SK-N-SH (cell line): ENCODE measurements at regions not wholly inside any gene's neighbourhood (a gene's known extent, or its start where the extent isn't known, plus 50 kb on each side); places are given as distances from the start of the nearest gene placed in this dataset.

ENCODE experiments used
- CTCF ChIA-PET: fragments of 300-600, 350-600 bp; formaldehyde crosslinking; extraction: SDS; loops from one replicate; lab custom pipeline; 2021; lab: Yijun Ruan, JAX
- POLR2A ChIA-PET: fragments of 350-600 bp; sonication (Branson Sonifier 250); formaldehyde crosslinking; extraction: SDS; loops from one replicate; lab custom pipeline; 2020; ENCODE audit warnings: antibody characterized with exemption, inconsistent platforms; lab: Yijun Ruan, JAX
- DNase-seq: peaks from one replicate; pipeline ENCODE4 v3.0.0; 2012
- H2AFZ ChIP-seq: fragments of 200-600 bp; sonication (generic); 2 replicates; pipeline ENCODE4 v1.8.1; 2016; ENCODE audit warnings: antibody characterized with exemption, mild to moderate bottlenecking, low read depth
- H3F3A ChIP-seq: fragments of 200-600 bp; sonication (generic); replicated peaks from 2 replicates; pipeline ENCODE3; 2016; ENCODE audit warnings: antibody characterized with exemption, mild to moderate bottlenecking; ENCODE audit not compliant: insufficient read depth
- H3K27ac ChIP-seq, 2 experiments: fragments of 200-500 bp in 1 of 2; fragments of 200-600 bp in 1 of 2; sonication (Bioruptor generic) in 1 of 2; sonication (generic), shearing (Covaris generic) in 1 of 2; 2 replicates each; pipeline versions ENCODE4 v1.5.1 to v1.6.1; 2014 to 2016; ENCODE audit warnings: low read depth in 2 of 2, inconsistent platforms in 1 of 2, low read length in 1 of 2, mild to moderate bottlenecking in 1 of 2, mixed read lengths in 1 of 2
- H3K27me3 ChIP-seq: fragments of 200-600 bp; sonication (generic), shearing (Covaris generic); 2 replicates; pipeline ENCODE4 v1.6.1; 2016; ENCODE audit warnings: mixed run types; ENCODE audit not compliant: insufficient read depth
- H3K36me3 ChIP-seq, 2 experiments: fragments of 200-500 bp in 1 of 2; fragments of 200-600 bp in 1 of 2; sonication (Bioruptor generic) in 1 of 2; sonication (generic) in 1 of 2; replicated peaks in 1 of 2; 2 replicates each; pipeline versions ENCODE3 to v1.5.1; 2014 to 2016; ENCODE audit warnings: low read length in 1 of 2, mild to moderate bottlenecking in 1 of 2; ENCODE audit not compliant: insufficient read depth in 2 of 2, control insufficient read depth in 1 of 2
- H3K4me1 ChIP-seq, 2 experiments: fragments of 200-500 bp in 1 of 2; fragments of 200-600 bp in 1 of 2; sonication (Bioruptor generic) in 1 of 2; sonication (generic), shearing (Covaris generic) in 1 of 2; 2 replicates each; pipeline versions ENCODE4 v1.5.1 to v1.6.1; 2014 to 2016; ENCODE audit warnings: low read depth in 1 of 2, low read length in 1 of 2, mixed run types in 1 of 2; ENCODE audit not compliant: insufficient read depth in 2 of 2, control insufficient read depth in 1 of 2
- H3K4me2 ChIP-seq: fragments of 200-600 bp; sonication (generic), shearing (Covaris generic); 2 replicates; pipeline ENCODE4 v1.6.1; 2017; ENCODE audit warnings: mixed run types
- H3K4me3 ChIP-seq, 2 experiments: fragments of 200-500 bp in 1 of 2; fragments of 200-600 bp in 1 of 2; sonication (Bioruptor generic) in 1 of 2; sonication (generic), shearing (Covaris generic) in 1 of 2; 2 replicates each; pipeline versions ENCODE4 v1.5.1 to v1.8.1; 2014 to 2016; ENCODE audit warnings: low read depth in 2 of 2, inconsistent platforms in 1 of 2, low read length in 1 of 2, mild to moderate bottlenecking in 1 of 2, mixed read lengths in 1 of 2, moderate library complexity in 1 of 2
- H3K79me2 ChIP-seq: fragments of 200-600 bp; sonication (generic); 2 replicates; pipeline ENCODE4 v1.8.1; 2017; ENCODE audit warnings: mild to moderate bottlenecking; ENCODE audit not compliant: insufficient read depth
- H3K9ac ChIP-seq: fragments of 200-600 bp; sonication (generic); 2 replicates; pipeline ENCODE4 v1.6.1; 2017; ENCODE audit warnings: mixed run types
- H3K9me2 ChIP-seq: fragments of 200-600 bp; sonication (generic); 2 replicates; pipeline ENCODE4 v1.6.1; 2017; ENCODE audit warnings: mixed run types
- H3K9me3 ChIP-seq: fragments of 200-600 bp; sonication (generic); 2 replicates; pipeline ENCODE4 v1.6.1; 2017; ENCODE audit warnings: mixed run types, mild to moderate bottlenecking, moderate library complexity
- H4K20me1 ChIP-seq: fragments of 200-600 bp; sonication (generic); 2 replicates; pipeline ENCODE4 v1.6.1; 2017; ENCODE audit warnings: mild to moderate bottlenecking, mixed run types; ENCODE audit not compliant: insufficient read depth
- CTCF ChIP-seq: fragments of 200-600 bp; sonication (generic); IDR thresholded peaks from 2 replicates; pipeline ENCODE4 v1.6.1; 2017; ENCODE audit warnings: antibody characterized with exemption, mild to moderate bottlenecking, moderate library complexity
- ELF1 ChIP-seq: IDR thresholded peaks from 2 replicates; pipeline ENCODE4 v1.4.0; 2012
- EP300 ChIP-seq, 2 experiments: IDR thresholded peaks; 2 replicates each; pipeline versions ENCODE4 v1.4.0 to v1.6.1; 2012; ENCODE audit warnings: borderline replicate concordance in 1 of 2, low read depth in 1 of 2, low read length in 1 of 2
- EZH2phosphoT487 ChIP-seq: fragments of 200-600 bp; sonication (generic); IDR thresholded peaks from 2 replicates; pipeline ENCODE4 v1.6.1; 2017; ENCODE audit warnings: low read depth, mixed run types, mild to moderate bottlenecking, antibody characterized with exemption, moderate library complexity, borderline replicate concordance
- FOSL2 ChIP-seq: IDR thresholded peaks from 2 replicates; pipeline ENCODE4 v1.4.0; 2012; ENCODE audit warnings: low read depth, mild to moderate bottlenecking, moderate library complexity, borderline replicate concordance
- FOXM1 ChIP-seq: IDR thresholded peaks from 2 replicates; pipeline ENCODE4 v1.4.0; 2012; ENCODE audit warnings: low read depth, mild to moderate bottlenecking
- GATA2 ChIP-seq: sonication (generic); formaldehyde crosslinking; IDR thresholded peaks from 2 replicates; pipeline ENCODE4 v1.5.0; 2020; ENCODE audit warnings: mild to moderate bottlenecking, missing genetic modification reagents
- JUND ChIP-seq: IDR thresholded peaks from 2 replicates; pipeline ENCODE4 v1.4.0; 2012
- MXI1 ChIP-seq: IDR thresholded peaks from 2 replicates; pipeline ENCODE4 v1.6.1; 2012; ENCODE audit warnings: mild to moderate bottlenecking, low read depth, low read length, improper control_type of control experiment
- NFIC ChIP-seq: IDR thresholded peaks from 2 replicates; pipeline ENCODE4 v1.4.0; 2012; ENCODE audit warnings: borderline replicate concordance
- POLR2AphosphoS5 ChIP-seq: IDR thresholded peaks from 2 replicates; pipeline ENCODE4 v1.6.1; 2012; ENCODE audit warnings: low read depth, low read length
- RAD21 ChIP-seq: IDR thresholded peaks from 2 replicates; pipeline ENCODE4 v1.6.1; 2012; ENCODE audit warnings: mild to moderate bottlenecking, low read length
- REST ChIP-seq: IDR thresholded peaks from 2 replicates; pipeline ENCODE4 v1.6.1; 2012; ENCODE audit warnings: mild to moderate bottlenecking, low read depth, low read length, moderate library complexity
- RFX5 ChIP-seq: IDR thresholded peaks from 2 replicates; pipeline ENCODE4 v1.6.1; 2012; ENCODE audit warnings: mild to moderate bottlenecking, improper control_type of control experiment, low read length
- TEAD4 ChIP-seq: IDR thresholded peaks from 2 replicates; pipeline ENCODE4 v1.4.0; 2012; ENCODE audit warnings: mild to moderate bottlenecking, borderline replicate concordance; ENCODE audit not compliant: insufficient read depth
- WGBS: methylation state at CpG from one replicate; pipeline ENCODE4 v1.1.6; 2017; ENCODE audit warnings: low lambda C conversion rate; 5-methylcytosine and 5-hydroxymethylcytosine counted together

- Histone ChIP-seq H3K79me2 (no peaks in the 10 kb centered on the region), H3K4me3 (no peak overlapping the region), H3K9ac (no peak overlapping the region), H2AFZ (no peak overlapping the region), H3K9me2 (no peaks in the 10 kb centered on the region), H3K27me3 (no peaks in the 10 kb centered on the region), H3K9me3 (no peaks in the 10 kb centered on the region), H3K27ac (no peak overlapping the region), H4K20me1 (no peaks in the 10 kb centered on the region), H3K4me2 (no peak overlapping the region), H3K36me3 (no peaks in the 10 kb centered on the region), H3F3A (no peaks in the 10 kb centered on the region), H3K4me1 (no peaks in the 10 kb centered on the region)
- 72% methylated on average over 9 of the region's 9 CpGs for WGBS
- CTCF ChIA-PET = no interaction called here
- POLR2A ChIA-PET = no interaction called here
- DNase-seq = no peak
- TF ChIP-seq RFX5 = no peak
- no peak for TF ChIP-seq GATA2 (CRISPR knock-in tag)
- TF ChIP-seq EZH2phosphoT487 = no peak
- TF ChIP-seq REST = no peak
- TF ChIP-seq RAD21 = no peak
- TF ChIP-seq EP300 (IDR thresholded peaks at IDR 0.05; ENCODE audit: borderline replicate concordance in 1 of 2, low read depth in 1 of 2, low read length in 1 of 2) = no peak
- TF ChIP-seq CTCF = no peak
- TF ChIP-seq ELF1 = no peak
- TF ChIP-seq MXI1 = no peak
- TF ChIP-seq FOXM1 = no peak
- no peak for TF ChIP-seq POLR2AphosphoS5
- no peak for TF ChIP-seq NFIC
- no peak for TF ChIP-seq JUND
- no peak for TF ChIP-seq TEAD4
- no peak for TF ChIP-seq FOSL2
These were observed 297.4 kb upstream of the PCDH15 start for GRCh38 chr10:55098452-55098851.
